NT2/D1 (cell line): ENCODE measurements at regions not wholly inside any gene's neighbourhood (a gene's known extent, or its start where the extent isn't known, plus 50 kb on each side); places are given as distances from the start of the nearest gene placed in this dataset.

Experiments
- SUZ12 ChIP-seq: IDR thresholded peaks from 2 replicates; pipeline ENCODE4 v1.6.1; 2011; ENCODE audit not compliant: insufficient read length, insufficient read depth; ENCODE audit errors: extremely low read depth
- YY1 ChIP-seq: IDR thresholded peaks from 2 replicates; pipeline ENCODE4 v1.6.1; 2011; ENCODE audit not compliant: insufficient read length, insufficient read depth
- ZNF274 ChIP-seq: IDR thresholded peaks from 2 replicates; pipeline ENCODE4 v1.6.1; 2011; ENCODE audit warnings: mild to moderate bottlenecking, low read depth, low read length

DNA sequence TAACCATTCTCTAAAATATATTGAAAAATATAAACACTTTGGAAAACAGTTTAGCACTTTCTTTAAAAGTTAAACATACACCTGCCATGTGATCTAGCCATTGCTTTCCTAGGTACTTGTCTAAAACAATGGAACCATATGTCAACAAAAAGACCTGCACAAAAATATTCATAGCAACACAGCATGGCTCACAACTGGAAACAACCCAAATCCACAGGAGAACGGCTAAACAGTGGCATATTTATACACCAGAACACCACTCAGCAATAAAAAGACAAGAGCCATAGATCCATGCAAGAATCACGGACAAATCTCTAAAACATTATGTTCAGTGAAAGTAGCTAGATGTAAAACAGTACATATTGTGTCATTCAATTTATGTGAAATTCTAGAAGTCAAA, 221.3 kb upstream of the UBE2E2 start:
- no peak for TF ChIP-seq ZNF274
- no peak for TF ChIP-seq YY1
- no peak for TF ChIP-seq SUZ12
